ENCODE measurements at regions not wholly inside any gene's neighbourhood (a gene's known extent, or its start where the extent isn't known, plus 50 kb on each side); places are given as distances from the start of the nearest gene placed in this dataset.

- no peak overlapping the region for H4K8ac ChIP-seq (ENCODE audit: low read depth, low read length)
- WGBS, 2 donors (ENCODE audit: extremely low coverage in 2 of 2, insufficient read length in 2 of 2, insufficient replicate concordance in 1 of 2), result no CpG with 5 or more reads among the region's 5 CpGs
- DNase-seq (ENCODE audit: low spot score), result peak; percentile 48
- no peak overlapping the region for H3K9ac ChIP-seq (ENCODE audit: low read depth, low read length, poor library complexity)
- no peaks in the 10 kb centered on the region for H3K27me3 ChIP-seq (ENCODE audit: control insufficient read depth in 3 of 3, insufficient read depth in 3 of 3, low read depth in 1 of 3, low read length in 3 of 3)
- H3K4me1 ChIP-seq (ENCODE audit: control insufficient read depth in 2 of 2, insufficient read depth in 1 of 2, low read depth in 1 of 2, low read length in 2 of 2), result peaks cover 0 to 15% of the 10 kb centered on the region in 2 donors
- no peak overlapping the region for H3K4me3 ChIP-seq (ENCODE audit: low read length in 2 of 2)
- no peak overlapping the region for H4K91ac ChIP-seq (ENCODE audit: low read depth, low read length, poor library complexity)
- H2AK5ac ChIP-seq (ENCODE audit: low read depth, low read length), result no peak overlapping the region
- H3K14ac ChIP-seq (ENCODE audit: low read length), result no peak overlapping the region
- no peaks in the 10 kb centered on the region for H3K79me1 ChIP-seq (ENCODE audit: low read depth, low read length)
- peak overlapping the region; percentile 34 for H3K4me2 ChIP-seq (ENCODE audit: insufficient read depth, low read length, poor library complexity, severe bottlenecking)
- H2BK12ac ChIP-seq (ENCODE audit: low read length), result no peak overlapping the region
- H3K18ac ChIP-seq (ENCODE audit: low read length), result peak overlapping the region; percentile 33
- H3K36me3 ChIP-seq (replicated peaks in 1 of 2; ENCODE audit: control insufficient read depth in 2 of 2, insufficient read depth in 2 of 2, low read length in 2 of 2), result no peaks in the 10 kb centered on the region
- H3K4ac ChIP-seq (ENCODE audit: low read length), result no peak overlapping the region
- H3K23ac ChIP-seq (ENCODE audit: low read depth, low read length, poor library complexity), result no peak overlapping the region
- peak overlapping the region; percentile 49 for H2AFZ ChIP-seq (ENCODE audit: low read length)
- H3K9me3 ChIP-seq (replicated peaks in 1 of 2; ENCODE audit: control insufficient read depth in 2 of 2, insufficient read depth in 1 of 2, low read depth in 1 of 2, low read length in 2 of 2), result no peaks in the 10 kb centered on the region
- H2BK15ac ChIP-seq (ENCODE audit: low read length), result no peak overlapping the region
- peak overlapping the region; percentile 63 for H3K27ac ChIP-seq (replicated peaks; ENCODE audit: low read length)
- H2BK120ac ChIP-seq (ENCODE audit: low read depth, low read length), result no peak overlapping the region
- H2BK5ac ChIP-seq (ENCODE audit: low read length), result no peak overlapping the region
Measured at GRCh38 chr19:28169168-28169887, 1043.6 kb downstream of the UQCRFS1 start.

- Histone ChIP-seq H3K23ac (ENCODE audit: low read depth, low read length, poor library complexity) (no peak overlapping the region), H3K4ac (ENCODE audit: low read length) (no peak overlapping the region), H3K79me1 (ENCODE audit: low read depth, low read length) (no peaks in the 10 kb centered on the region), H2BK5ac (ENCODE audit: low read length) (no peak overlapping the region), H3K4me3 (ENCODE audit: low read length in 2 of 2) (no peak overlapping the region), H2AFZ (ENCODE audit: low read length) (no peak overlapping the region), H4K91ac (ENCODE audit: low read depth, low read length, poor library complexity) (no peak overlapping the region), H3K4me1 (ENCODE audit: control insufficient read depth in 2 of 2, insufficient read depth in 1 of 2, low read depth in 1 of 2, low read length in 2 of 2) (peaks cover 0 to 15% of the 10 kb centered on the region in 2 donors), H3K4me2 (ENCODE audit: insufficient read depth, low read length, poor library complexity, severe bottlenecking) (no peak overlapping the region), H3K36me3 (replicated peaks in 1 of 2; ENCODE audit: control insufficient read depth in 2 of 2, insufficient read depth in 2 of 2, low read length in 2 of 2) (no peaks in the 10 kb centered on the region), H3K9me3 (replicated peaks in 1 of 2; ENCODE audit: control insufficient read depth in 2 of 2, insufficient read depth in 1 of 2, low read depth in 1 of 2, low read length in 2 of 2) (no peaks in the 10 kb centered on the region), H3K14ac (ENCODE audit: low read length) (no peak overlapping the region), H3K18ac (ENCODE audit: low read length) (no peak overlapping the region), H3K27me3 (ENCODE audit: control insufficient read depth in 3 of 3, insufficient read depth in 3 of 3, low read depth in 1 of 3, low read length in 3 of 3) (no peaks in the 10 kb centered on the region), H2AK5ac (ENCODE audit: low read depth, low read length) (no peak overlapping the region), H2BK15ac (ENCODE audit: low read length) (no peak overlapping the region), H4K8ac (ENCODE audit: low read depth, low read length) (no peak overlapping the region), H2BK12ac (ENCODE audit: low read length) (no peak overlapping the region), H3K27ac (replicated peaks; ENCODE audit: low read length) (no peak overlapping the region), H2BK120ac (ENCODE audit: low read depth, low read length) (no peak overlapping the region), H3K9ac (ENCODE audit: low read depth, low read length, poor library complexity) (no peak overlapping the region)
- WGBS, 2 donors (ENCODE audit: extremely low coverage in 2 of 2, insufficient read length in 2 of 2, insufficient replicate concordance in 1 of 2), result no CpG with 5 or more reads among the region's 2 CpGs
- peak; percentile 21 for DNase-seq (ENCODE audit: low spot score)
Measured at GRCh38 chr19:28168557-28168956, 1044.4 kb downstream of the UQCRFS1 start.

DNA sequence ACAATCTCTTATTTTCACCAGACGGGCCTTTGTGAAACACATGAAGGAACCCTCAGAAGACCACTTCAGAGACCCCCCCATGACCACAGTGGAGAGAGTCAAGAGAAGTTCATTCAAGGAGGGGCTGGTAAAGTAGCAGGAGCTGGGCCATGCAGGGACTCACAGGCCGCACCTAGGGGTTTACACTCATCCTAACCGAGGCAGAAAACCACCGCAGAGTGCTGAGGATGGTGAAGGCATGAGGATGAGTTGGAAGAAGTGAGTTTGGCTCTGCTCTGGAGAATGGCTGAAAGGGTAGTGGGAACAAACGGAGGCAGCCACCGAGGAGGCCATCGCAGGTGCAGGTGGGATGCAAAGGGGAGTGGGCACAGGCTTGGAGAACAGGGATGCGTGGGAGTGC, 1046.9 kb downstream of the UQCRFS1 start:
- Histone ChIP-seq H3K36me3 (replicated peaks in 1 of 2; ENCODE audit: control insufficient read depth in 2 of 2, insufficient read depth in 2 of 2, low read length in 2 of 2) (no peaks in the 10 kb centered on the region), H2BK15ac (ENCODE audit: low read length) (no peak overlapping the region), H3K14ac (ENCODE audit: low read length) (no peak overlapping the region), H3K18ac (ENCODE audit: low read length) (no peak overlapping the region), H3K4ac (ENCODE audit: low read length) (no peak overlapping the region), H3K4me2 (ENCODE audit: insufficient read depth, low read length, poor library complexity, severe bottlenecking) (no peak overlapping the region), H3K79me1 (ENCODE audit: low read depth, low read length) (no peaks in the 10 kb centered on the region), H3K4me3 (ENCODE audit: low read length in 2 of 2) (no peak overlapping the region), H2AK5ac (ENCODE audit: low read depth, low read length) (no peak overlapping the region), H3K4me1 (ENCODE audit: control insufficient read depth in 2 of 2, insufficient read depth in 1 of 2, low read depth in 1 of 2, low read length in 2 of 2) (peaks cover 0 to 15% of the 10 kb centered on the region in 2 donors), H4K91ac (ENCODE audit: low read depth, low read length, poor library complexity) (no peak overlapping the region), H3K9ac (ENCODE audit: low read depth, low read length, poor library complexity) (no peak overlapping the region), H3K23ac (ENCODE audit: low read depth, low read length, poor library complexity) (no peak overlapping the region), H2BK120ac (ENCODE audit: low read depth, low read length) (no peak overlapping the region), H3K27me3 (ENCODE audit: control insufficient read depth in 3 of 3, insufficient read depth in 3 of 3, low read depth in 1 of 3, low read length in 3 of 3) (no peaks in the 10 kb centered on the region), H3K9me3 (replicated peaks in 1 of 2; ENCODE audit: control insufficient read depth in 2 of 2, insufficient read depth in 1 of 2, low read depth in 1 of 2, low read length in 2 of 2) (no peaks in the 10 kb centered on the region), H3K27ac (replicated peaks; ENCODE audit: low read length) (no peak overlapping the region), H2BK5ac (ENCODE audit: low read length) (no peak overlapping the region), H2AFZ (ENCODE audit: low read length) (no peak overlapping the region), H4K8ac (ENCODE audit: low read depth, low read length) (no peak overlapping the region), H2BK12ac (ENCODE audit: low read length) (no peak overlapping the region)
- DNase-seq (ENCODE audit: low spot score), result no peak
- WGBS, 2 donors (ENCODE audit: extremely low coverage in 2 of 2, insufficient read length in 2 of 2, insufficient replicate concordance in 1 of 2), result no CpG with 5 or more reads among the region's 8 CpGs

DNA sequence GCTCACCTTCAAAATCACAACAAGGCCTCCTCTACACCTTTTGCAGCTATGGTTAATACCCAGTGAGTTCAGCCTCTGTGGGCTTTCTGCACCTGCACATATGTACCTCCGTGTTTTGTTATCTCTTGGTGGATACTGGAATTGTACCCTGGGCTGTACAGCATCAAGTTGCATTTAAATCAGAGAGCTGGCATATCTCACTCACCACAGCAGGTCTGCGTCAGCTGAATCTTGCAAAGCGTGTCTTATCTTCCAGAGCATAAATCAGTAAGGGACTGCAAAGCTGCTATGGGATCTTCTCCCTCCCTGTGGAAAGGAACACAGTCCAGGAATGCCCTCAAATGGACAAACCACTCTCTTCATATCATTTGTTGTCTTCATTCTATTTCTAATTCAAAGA, 1048.7 kb downstream of the UQCRFS1 start:
- Histone ChIP-seq H3K4ac (ENCODE audit: low read length) (no peak overlapping the region), H2AFZ (ENCODE audit: low read length) (no peak overlapping the region), H4K91ac (ENCODE audit: low read depth, low read length, poor library complexity) (no peak overlapping the region), H3K27ac (replicated peaks; ENCODE audit: low read length) (no peak overlapping the region), H3K4me2 (ENCODE audit: insufficient read depth, low read length, poor library complexity, severe bottlenecking) (no peak overlapping the region), H2BK15ac (ENCODE audit: low read length) (no peak overlapping the region), H3K4me1 (ENCODE audit: control insufficient read depth in 2 of 2, insufficient read depth in 1 of 2, low read depth in 1 of 2, low read length in 2 of 2) (peaks cover 0 to 8% of the 10 kb centered on the region in 2 donors), H3K4me3 (ENCODE audit: low read length in 2 of 2) (no peak overlapping the region), H3K18ac (ENCODE audit: low read length) (no peak overlapping the region), H2BK12ac (ENCODE audit: low read length) (no peak overlapping the region), H3K9ac (ENCODE audit: low read depth, low read length, poor library complexity) (no peak overlapping the region), H4K8ac (ENCODE audit: low read depth, low read length) (no peak overlapping the region), H3K9me3 (replicated peaks in 1 of 2; ENCODE audit: control insufficient read depth in 2 of 2, insufficient read depth in 1 of 2, low read depth in 1 of 2, low read length in 2 of 2) (no peaks in the 10 kb centered on the region), H3K36me3 (replicated peaks in 1 of 2; ENCODE audit: control insufficient read depth in 2 of 2, insufficient read depth in 2 of 2, low read length in 2 of 2) (no peaks in the 10 kb centered on the region), H2AK5ac (ENCODE audit: low read depth, low read length) (no peak overlapping the region), H2BK120ac (ENCODE audit: low read depth, low read length) (no peak overlapping the region), H3K14ac (ENCODE audit: low read length) (no peak overlapping the region), H3K79me1 (ENCODE audit: low read depth, low read length) (no peaks in the 10 kb centered on the region), H3K23ac (ENCODE audit: low read depth, low read length, poor library complexity) (no peak overlapping the region), H3K27me3 (ENCODE audit: control insufficient read depth in 3 of 3, insufficient read depth in 3 of 3, low read depth in 1 of 3, low read length in 3 of 3) (no peaks in the 10 kb centered on the region), H2BK5ac (ENCODE audit: low read length) (no peak overlapping the region)
- WGBS, 2 donors (ENCODE audit: extremely low coverage in 2 of 2, insufficient read length in 2 of 2, insufficient replicate concordance in 1 of 2), result no CpG with 5 or more reads among the region's 3 CpGs
- DNase-seq (ENCODE audit: low spot score), result no peak

Data from neuronal stem cell (in vitro differentiated cells).